ENCODE measurements at regions not wholly inside any gene's neighbourhood (a gene's known extent, or its start where the extent isn't known, plus 50 kb on each side); places are given as distances from the start of the nearest gene placed in this dataset.

- no peak for TF ChIP-seq CTCF (conservative IDR thresholded peaks at IDR 0.05)
- H3K23ac ChIP-seq (ENCODE audit: insufficient read length, low read depth, low read length) = no peak overlapping the region
- no peak overlapping the region for H3K4me2 ChIP-seq (ENCODE audit: insufficient read depth, insufficient read length, low read length)
- no peak overlapping the region for H2BK15ac ChIP-seq (ENCODE audit: low read depth, low read length)
- H3K4me1 ChIP-seq (ENCODE audit: insufficient read depth, low read length) = no peaks in the 10 kb centered on the region
- H3K79me1 ChIP-seq (ENCODE audit: insufficient read depth, low read depth, low read length, poor library complexity, severe bottlenecking) = no peaks in the 10 kb centered on the region
- no peak overlapping the region for H2AFZ ChIP-seq (ENCODE audit: low read length)
- no peak overlapping the region for H3K27ac ChIP-seq (ENCODE audit: insufficient read length, low read depth, low read length)
- no peak overlapping the region for H3K14ac ChIP-seq (ENCODE audit: insufficient read depth, low read length)
- no peak overlapping the region for H3T11ph ChIP-seq (ENCODE audit: low read length)
- DNase-seq = no peak
- H2BK12ac ChIP-seq (ENCODE audit: insufficient read length, low read depth, low read length) = no peak overlapping the region
- WGBS (ENCODE audit: extremely low coverage, insufficient read length, low lambda C conversion rate) = no CpG with 5 or more reads among the region's 2 CpGs
- no peak overlapping the region for H3K18ac ChIP-seq (ENCODE audit: insufficient read length, low read depth, low read length)
- no peak overlapping the region for H3K4me3 Mint-ChIP-seq
- no peaks in the 10 kb centered on the region for H3K4me1 Mint-ChIP-seq
- no peak overlapping the region for H3K9ac ChIP-seq (ENCODE audit: extremely low read depth, insufficient read length, low read length)
- no peak overlapping the region for H4K5ac ChIP-seq (ENCODE audit: insufficient read length, low read depth, low read length)
- no peaks in the 10 kb centered on the region for H3K27me3 ChIP-seq (ENCODE audit: insufficient read depth, low read length)
- no peak overlapping the region for H2BK20ac ChIP-seq (ENCODE audit: low read depth, low read length, poor library complexity, severe bottlenecking)
- H2BK5ac ChIP-seq (ENCODE audit: insufficient read length, low read length) = no peak overlapping the region
- H3K9me3 ChIP-seq (ENCODE audit: control insufficient read depth, low read depth, low read length) = no peaks in the 10 kb centered on the region
- H2BK120ac ChIP-seq (ENCODE audit: low read depth, low read length, poor library complexity, severe bottlenecking) = no peak overlapping the region
- no peaks in the 10 kb centered on the region for H4K20me1 ChIP-seq (ENCODE audit: control insufficient read depth, insufficient read depth, insufficient read length)
- H3K4ac ChIP-seq (ENCODE audit: low read depth, low read length) = no peak overlapping the region
- H4K8ac ChIP-seq (replicated peaks; ENCODE audit: insufficient read length, low read depth, low read length) = no peak overlapping the region
- H2AK5ac ChIP-seq (ENCODE audit: insufficient read length, low read length) = no peak overlapping the region
- no peak overlapping the region for H4K91ac ChIP-seq (ENCODE audit: insufficient read length, low read depth, low read length)
- H3K27ac Mint-ChIP-seq = no peak overlapping the region
- H3K79me2 ChIP-seq (ENCODE audit: insufficient read depth, low read length) = no peaks in the 10 kb centered on the region
- H3K23me2 ChIP-seq (ENCODE audit: insufficient read length, low read depth, low read length, poor library complexity, severe bottlenecking) = no peaks in the 10 kb centered on the region
- H3K27me3 Mint-ChIP-seq (ENCODE audit: low read depth) = no peaks in the 10 kb centered on the region
- peaks cover 0 to 2% of the 10 kb centered on the region in 2 experiments; a peak in 1 of 5 replicates for H3K9me3 Mint-ChIP-seq
- no peak overlapping the region for H3K56ac ChIP-seq (ENCODE audit: insufficient read length, low read depth, low read length)
- H3K36me3 Mint-ChIP-seq (ENCODE audit: insufficient read depth in 1 of 3, low read depth in 3 of 3) = no peaks in the 10 kb centered on the region
Observed at GRCh38 chr3:5045961-5046360, 66.7 kb downstream of the BHLHE40 start.
